OCI-LY1 (cell line): ENCODE measurements at regions not wholly inside any gene's neighbourhood (a gene's known extent, or its start where the extent isn't known, plus 50 kb on each side); places are given as distances from the start of the nearest gene placed in this dataset.

Experiments
- H2AFZ ChIP-seq: fragments of 200-600 bp; sonication (generic), shearing (Covaris generic); 2 replicates; pipeline ENCODE4 v1.6.0; 2014; ENCODE audit warnings: antibody characterized with exemption, mild to moderate bottlenecking, low read length
- H3F3A ChIP-seq: fragments of 200-600 bp; sonication (generic), shearing (Covaris generic); 2 replicates; pipeline ENCODE4 v1.6.0; 2014; ENCODE audit warnings: mild to moderate bottlenecking, antibody characterized with exemption, low read length, moderate library complexity; ENCODE audit not compliant: insufficient read depth
- H3K27ac ChIP-seq: fragments of 200-600 bp; sonication (generic); 2 replicates; pipeline ENCODE4 v1.5.1; 2014; ENCODE audit warnings: low read length, mixed run types, mild to moderate bottlenecking, low read depth; ENCODE audit not compliant: poor library complexity, severe bottlenecking
- H3K27me3 ChIP-seq: fragments of 200-600 bp; sonication (generic); 2 replicates; pipeline ENCODE4 v1.6.0; 2014; ENCODE audit warnings: antibody characterized with exemption, mild to moderate bottlenecking, low read length, moderate library complexity; ENCODE audit not compliant: insufficient read depth
- H3K36me3 ChIP-seq: fragments of 200-600 bp; sonication (generic); 2 replicates; pipeline ENCODE4 v1.6.1; 2014; ENCODE audit warnings: mild to moderate bottlenecking, antibody characterized with exemption, low read length, moderate library complexity, mixed read lengths; ENCODE audit not compliant: insufficient read depth
- H3K4me1 ChIP-seq: fragments of 200-600 bp; sonication (generic); 2 replicates; pipeline ENCODE4 v1.5.1; 2014; ENCODE audit warnings: mild to moderate bottlenecking, low read length, moderate library complexity; ENCODE audit not compliant: insufficient read depth, severe bottlenecking
- H3K4me2 ChIP-seq: fragments of 200-600 bp; sonication (generic), shearing (Covaris generic); 2 replicates; pipeline ENCODE4 v1.6.1; 2014; ENCODE audit warnings: low read length
- H3K4me3 ChIP-seq: fragments of 200-600 bp; sonication (generic); 2 replicates; pipeline ENCODE4 v1.5.1; 2014; ENCODE audit warnings: low read length, low read depth, mild to moderate bottlenecking, mixed read lengths; ENCODE audit not compliant: poor library complexity, severe bottlenecking
- H3K79me2 ChIP-seq: fragments of 200-600 bp; shearing (Covaris generic); 2 replicates; pipeline ENCODE4 v1.6.1; 2016; ENCODE audit warnings: mixed run types, low read length, mixed read lengths; ENCODE audit not compliant: insufficient read depth
- H3K9ac ChIP-seq: fragments of 200-600 bp; sonication (generic), shearing (Covaris generic); 2 replicates; pipeline ENCODE4 v1.6.1; 2014; ENCODE audit warnings: mild to moderate bottlenecking, low read length, mixed read lengths
- H3K9me2 ChIP-seq: fragments of 200-600 bp; sonication (generic), shearing (Covaris generic); 2 replicates; pipeline ENCODE4 v1.6.1; 2014; ENCODE audit warnings: low read depth, mild to moderate bottlenecking, low read length, mixed read lengths
- H3K9me3 ChIP-seq: fragments of 200-600 bp; shearing (Covaris generic); 2 replicates; pipeline ENCODE4 v1.6.1; 2014; ENCODE audit warnings: low read length, mixed read lengths
- H4K20me1 ChIP-seq: fragments of 200-600 bp; sonication (generic), shearing (Covaris generic); 2 replicates; pipeline ENCODE4 v1.6.0; 2016; ENCODE audit warnings: mild to moderate bottlenecking, low read length; ENCODE audit not compliant: insufficient read depth
- EZH2 ChIP-seq: fragments of 200-600 bp; sonication (generic), shearing (Covaris generic); IDR thresholded peaks from 2 replicates; pipeline ENCODE4 v1.8.0; 2017; ENCODE audit warnings: borderline replicate concordance, mixed run types, mild to moderate bottlenecking, antibody characterized with exemption, low read length, moderate library complexity, mixed read lengths
- TF ChIP-seq, protein P1 (sequence below): fragments of 200-600 bp; sonication (generic), shearing (Covaris generic); IDR thresholded peaks from 2 replicates; pipeline ENCODE4 v1.5.1; 2017; ENCODE audit warnings: mild to moderate bottlenecking, antibody characterized with exemption, low read length, moderate library complexity, mixed read lengths

DNA sequence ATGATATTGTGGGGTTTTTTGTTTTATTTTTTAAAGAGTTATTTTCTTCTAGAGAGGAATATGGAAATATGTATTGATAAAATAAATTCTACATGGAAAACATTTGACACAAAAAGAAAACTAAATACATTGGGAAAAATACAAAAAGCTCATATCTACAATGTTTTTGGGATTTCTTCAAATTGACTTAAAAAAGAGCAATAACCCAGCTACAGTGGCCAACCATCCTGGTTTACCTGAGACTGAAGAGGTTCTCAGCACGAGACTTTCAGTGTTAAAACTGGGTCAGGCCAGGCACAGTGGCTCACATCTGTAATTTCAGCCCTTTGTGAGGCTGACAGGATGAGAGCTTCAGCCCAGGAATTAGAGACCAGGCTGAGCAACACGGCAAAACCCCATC is 56.7 kb upstream of the MYCN start:
- H3K4me1 ChIP-seq: no peaks in the 10 kb centered on the region
- H3K9me2 ChIP-seq: no peaks in the 10 kb centered on the region
- H3K4me3 ChIP-seq: no peak overlapping the region
- no peak overlapping the region for H3K9ac ChIP-seq
- no peak overlapping the region for H3K4me2 ChIP-seq
- H4K20me1 ChIP-seq: no peaks in the 10 kb centered on the region
- no peak for TF ChIP-seq EZH2
- TF ChIP-seq, protein P1, sequence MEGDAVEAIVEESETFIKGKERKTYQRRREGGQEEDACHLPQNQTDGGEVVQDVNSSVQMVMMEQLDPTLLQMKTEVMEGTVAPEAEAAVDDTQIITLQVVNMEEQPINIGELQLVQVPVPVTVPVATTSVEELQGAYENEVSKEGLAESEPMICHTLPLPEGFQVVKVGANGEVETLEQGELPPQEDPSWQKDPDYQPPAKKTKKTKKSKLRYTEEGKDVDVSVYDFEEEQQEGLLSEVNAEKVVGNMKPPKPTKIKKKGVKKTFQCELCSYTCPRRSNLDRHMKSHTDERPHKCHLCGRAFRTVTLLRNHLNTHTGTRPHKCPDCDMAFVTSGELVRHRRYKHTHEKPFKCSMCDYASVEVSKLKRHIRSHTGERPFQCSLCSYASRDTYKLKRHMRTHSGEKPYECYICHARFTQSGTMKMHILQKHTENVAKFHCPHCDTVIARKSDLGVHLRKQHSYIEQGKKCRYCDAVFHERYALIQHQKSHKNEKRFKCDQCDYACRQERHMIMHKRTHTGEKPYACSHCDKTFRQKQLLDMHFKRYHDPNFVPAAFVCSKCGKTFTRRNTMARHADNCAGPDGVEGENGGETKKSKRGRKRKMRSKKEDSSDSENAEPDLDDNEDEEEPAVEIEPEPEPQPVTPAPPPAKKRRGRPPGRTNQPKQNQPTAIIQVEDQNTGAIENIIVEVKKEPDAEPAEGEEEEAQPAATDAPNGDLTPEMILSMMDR: no peak
- H3K27ac ChIP-seq: no peak overlapping the region
- H2AFZ ChIP-seq: no peak overlapping the region
- no peaks in the 10 kb centered on the region for H3K36me3 ChIP-seq
- no peaks in the 10 kb centered on the region for H3K9me3 ChIP-seq
- H3K79me2 ChIP-seq: no peaks in the 10 kb centered on the region
- no peaks in the 10 kb centered on the region for H3K27me3 ChIP-seq
- H3F3A ChIP-seq: no peaks in the 10 kb centered on the region

DNA sequence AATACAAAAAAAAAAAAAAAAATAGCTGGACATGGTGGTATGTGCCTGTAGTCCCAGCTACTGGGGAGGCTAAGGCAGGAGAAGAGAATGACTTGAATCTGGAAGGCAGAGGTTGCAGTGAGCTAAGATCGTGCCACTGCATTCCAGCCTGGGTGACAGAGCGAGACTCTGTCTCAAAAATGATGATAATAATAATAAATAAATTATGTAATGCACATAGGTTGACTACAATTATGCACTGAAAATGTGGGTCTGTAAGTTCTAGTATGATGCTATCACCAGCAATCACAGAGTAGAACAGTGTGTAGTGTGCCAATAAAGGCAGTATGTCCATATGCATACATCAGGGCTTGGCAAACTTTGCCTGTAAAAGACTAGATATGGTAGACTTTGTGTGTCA is 55.6 kb upstream of the MYCN start:
- H3K27me3 ChIP-seq: no peaks in the 10 kb centered on the region
- H3K36me3 ChIP-seq: no peaks in the 10 kb centered on the region
- TF ChIP-seq EZH2: no peak
- TF ChIP-seq, protein P1: no peak
- no peaks in the 10 kb centered on the region for H4K20me1 ChIP-seq
- H3K4me1 ChIP-seq: no peaks in the 10 kb centered on the region
- no peaks in the 10 kb centered on the region for H3K9me3 ChIP-seq
- H3F3A ChIP-seq: no peaks in the 10 kb centered on the region
- H3K79me2 ChIP-seq: no peaks in the 10 kb centered on the region
- no peaks in the 10 kb centered on the region for H3K9me2 ChIP-seq
- no peak overlapping the region for H3K9ac ChIP-seq
- H3K4me2 ChIP-seq: no peak overlapping the region
- H2AFZ ChIP-seq: no peak overlapping the region
- no peak overlapping the region for H3K4me3 ChIP-seq
- H3K27ac ChIP-seq: no peak overlapping the region

DNA sequence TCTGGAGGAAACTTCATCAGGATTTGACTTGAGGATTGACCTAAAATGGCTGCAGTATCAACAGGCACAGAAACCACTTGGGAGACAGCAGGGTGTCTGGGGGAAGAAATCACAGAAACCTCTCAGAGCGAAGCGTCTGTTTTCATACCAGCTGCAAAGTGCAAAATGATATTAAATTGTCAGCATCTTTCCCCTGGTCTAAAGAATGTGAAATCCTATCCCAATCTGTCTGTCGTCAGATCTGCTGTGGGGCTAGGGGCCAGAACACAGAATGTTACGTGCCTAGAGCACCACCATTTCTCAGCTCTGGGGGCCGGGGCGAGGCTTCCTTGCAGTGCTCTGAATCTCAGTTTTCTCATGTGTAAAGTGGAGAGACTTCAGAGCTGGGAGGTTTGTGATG is 54.1 kb upstream of the MYCN start:
- H3K9me3 ChIP-seq: no peaks in the 10 kb centered on the region
- H3K27ac ChIP-seq: no peak overlapping the region
- no peak overlapping the region for H3K9ac ChIP-seq
- H3K27me3 ChIP-seq: no peaks in the 10 kb centered on the region
- no peaks in the 10 kb centered on the region for H3K9me2 ChIP-seq
- TF ChIP-seq EZH2: no peak
- TF ChIP-seq, protein P1: no peak
- no peak overlapping the region for H2AFZ ChIP-seq
- H3K4me3 ChIP-seq: no peak overlapping the region
- no peaks in the 10 kb centered on the region for H3F3A ChIP-seq
- no peaks in the 10 kb centered on the region for H3K36me3 ChIP-seq
- no peaks in the 10 kb centered on the region for H3K79me2 ChIP-seq
- no peak overlapping the region for H3K4me2 ChIP-seq
- no peaks in the 10 kb centered on the region for H4K20me1 ChIP-seq
- H3K4me1 ChIP-seq: no peaks in the 10 kb centered on the region
